ENCODE measurements at regions not wholly inside any gene's neighbourhood (a gene's known extent, or its start where the extent isn't known, plus 50 kb on each side); places are given as distances from the start of the nearest gene placed in this dataset.

- DNase-seq = no peak
These were observed 746.6 kb upstream of the DDX18 start for GRCh38 chr2:117067900-117068299.

DNA sequence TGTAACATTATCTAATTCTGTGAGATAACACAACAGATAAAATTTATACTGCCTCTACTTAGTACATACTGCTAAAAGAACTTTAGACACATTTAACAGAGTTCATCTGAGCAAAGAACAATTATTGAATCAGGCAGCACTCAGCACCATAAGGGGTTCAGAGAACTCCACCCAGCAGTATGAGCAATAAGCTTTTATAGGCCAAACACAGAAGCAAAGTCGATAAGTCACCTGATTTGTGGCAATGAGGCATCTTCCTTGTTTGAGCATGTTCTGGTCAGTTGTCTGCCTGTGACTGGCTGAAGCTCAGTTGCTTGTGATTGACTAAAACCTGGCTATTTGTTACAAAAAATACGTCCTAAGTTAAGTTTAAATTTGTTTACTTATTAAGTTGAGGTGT lies 746.1 kb upstream of the DDX18 start:
- DNase-seq = no peak

DNA sequence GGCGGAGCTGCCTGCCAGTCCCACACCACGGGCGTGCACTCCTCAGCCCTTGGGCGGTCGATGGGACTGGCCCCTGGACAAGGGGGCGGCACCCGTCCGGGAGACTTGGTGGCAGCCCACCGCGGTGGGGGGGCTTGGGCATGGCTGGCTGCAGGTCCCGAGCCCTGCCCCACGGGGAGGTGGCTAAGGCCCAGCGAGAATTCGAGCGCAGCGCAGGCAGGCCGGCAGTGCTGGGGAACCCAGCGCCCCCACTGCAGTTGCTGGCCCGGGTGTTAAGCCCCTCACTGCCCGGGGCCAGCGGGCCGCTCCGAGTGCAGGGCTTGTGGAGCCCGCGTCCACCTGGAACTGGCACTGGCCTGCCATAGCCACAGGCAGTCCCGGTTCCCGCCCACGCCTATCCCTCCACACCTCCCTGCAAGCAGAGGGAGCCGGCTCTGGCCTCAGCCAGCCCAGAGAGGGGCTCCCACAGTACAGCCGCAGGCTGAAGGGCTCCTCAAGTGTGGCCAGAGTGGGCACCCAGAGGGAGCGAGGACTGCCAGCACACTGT lies 742.9 kb upstream of the DDX18 start:
- DNase-seq = no peak

- no peak for DNase-seq
These were observed 739.7 kb upstream of the DDX18 start for GRCh38 chr2:117074756-117075155.

DNA sequence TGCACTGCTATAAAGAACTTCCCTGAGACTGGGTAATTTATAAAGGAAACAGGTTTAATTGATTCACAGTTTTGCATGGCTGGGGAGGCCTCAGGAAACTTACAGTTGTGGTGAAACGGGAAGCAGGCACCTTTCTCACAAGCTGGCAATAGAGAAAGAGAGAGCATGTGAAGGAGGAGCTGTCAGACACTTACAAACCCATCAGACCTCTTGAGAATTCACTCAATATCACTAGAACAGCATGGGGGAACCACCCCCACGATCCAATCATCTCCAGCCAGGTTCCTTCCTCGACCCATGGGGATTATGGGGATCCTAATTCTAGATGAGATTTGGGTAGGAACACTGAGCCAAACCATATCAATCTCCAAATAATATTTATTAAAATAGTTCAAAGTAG lies 729.2 kb upstream of the DDX18 start:
- DNase-seq = peak in 1 of 58 donors; percentile 9

GRCh38 chr2:117085737-117086136 lies 728.8 kb upstream of the DDX18 start:
- no peak for DNase-seq

DNA sequence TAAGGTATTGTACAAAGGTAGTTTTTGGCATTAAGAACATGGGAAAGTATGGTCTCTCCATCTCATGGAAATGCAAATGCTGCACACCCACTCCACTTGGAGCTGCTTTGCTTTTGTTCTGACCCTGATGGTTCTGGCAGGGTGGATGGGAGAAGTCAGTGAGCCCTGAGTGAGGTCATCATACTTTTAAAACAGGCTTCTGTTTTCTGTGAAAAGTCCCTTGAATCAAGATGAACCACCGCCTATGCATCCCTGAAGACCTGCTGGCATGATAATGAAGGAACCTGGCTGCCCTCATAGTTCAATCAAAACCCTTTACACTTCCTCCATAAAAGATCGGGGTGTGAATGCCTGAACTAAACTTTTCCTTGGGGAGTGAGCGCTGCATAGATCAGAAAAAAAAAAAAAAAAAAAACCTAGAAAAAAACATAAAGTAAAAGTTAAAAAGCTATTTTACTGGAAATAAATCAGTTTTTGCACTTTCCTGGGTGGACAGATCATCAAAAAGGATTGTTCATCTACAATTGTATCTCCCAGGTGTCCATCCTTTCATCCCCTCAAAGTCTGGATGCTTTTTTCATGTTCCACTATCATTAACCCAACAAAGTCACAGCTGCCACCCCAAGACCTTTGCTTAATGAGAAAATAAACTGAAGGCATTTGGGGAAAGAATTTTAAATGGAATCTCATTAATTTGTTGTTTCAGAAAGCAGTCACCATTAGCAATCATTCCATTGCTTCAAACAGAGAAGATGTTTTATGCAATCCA lies 728.1 kb upstream of the DDX18 start:
- DNase-seq = no peak

DNA sequence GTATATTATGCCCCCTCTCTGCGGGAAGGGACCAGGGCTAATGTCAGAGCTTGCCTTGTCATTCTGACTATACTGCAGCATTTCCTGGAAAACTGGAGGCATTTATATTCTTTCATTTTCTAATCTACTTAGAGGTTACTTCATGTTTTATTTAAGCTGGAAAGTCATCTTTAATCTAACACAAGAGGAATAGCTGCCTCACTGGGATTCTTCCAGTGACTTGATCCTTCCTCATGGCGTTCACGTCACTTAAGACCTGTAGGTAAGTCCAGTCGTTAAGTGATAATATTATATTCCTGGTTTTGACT lies 727.6 kb upstream of the DDX18 start:
- no peak for DNase-seq

DNA sequence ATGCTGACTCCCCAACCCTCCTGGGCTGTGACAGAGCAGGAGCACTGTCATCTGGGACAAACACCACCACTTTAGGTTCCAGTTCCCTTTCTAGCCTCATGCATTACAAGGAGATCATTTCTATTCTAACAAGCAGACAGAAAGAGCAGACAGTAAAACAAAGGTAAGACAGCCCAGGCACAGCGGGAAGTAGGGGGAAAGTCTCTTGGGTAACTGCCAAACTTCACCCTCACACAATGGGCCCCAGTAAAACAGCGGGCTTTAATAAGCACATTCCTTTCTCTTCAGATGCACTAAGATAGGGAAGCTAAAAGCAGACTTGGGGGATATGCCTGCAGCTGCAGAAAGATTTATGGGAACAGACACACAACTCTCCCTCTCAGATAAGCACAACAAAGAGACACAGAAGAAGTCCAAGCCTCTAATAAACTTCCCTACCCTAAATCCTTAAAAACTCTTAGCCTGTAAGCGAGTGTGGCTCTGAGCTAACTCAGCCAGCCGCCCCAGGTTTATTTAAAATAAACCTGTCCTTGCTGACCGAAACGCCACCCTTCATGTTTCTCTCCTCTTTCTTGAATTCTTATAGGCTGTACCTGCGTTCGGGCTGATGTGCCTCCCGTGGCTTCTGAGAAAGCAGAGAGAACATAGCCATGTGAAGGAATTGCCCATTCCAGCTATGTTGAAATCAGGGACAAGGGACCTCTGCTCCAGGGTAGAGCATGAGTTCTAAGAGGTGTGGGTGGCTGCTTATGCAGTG lies 726.8 kb upstream of the DDX18 start:
- no peak for DNase-seq

GRCh38 chr2:117091041-117091837 lies 723.3 kb upstream of the DDX18 start:
- DNase-seq = peak in 1 of 58 donors; percentile 10

- DNase-seq = no peak
These were observed 712.9 kb upstream of the DDX18 start for GRCh38 chr2:117101613-117102012.

GRCh38 chr2:117108741-117109267 lies 705.7 kb upstream of the DDX18 start:
- no peak for DNase-seq

GRCh38 chr2:117118994-117119393 lies 695.5 kb upstream of the DDX18 start:
- no peak for DNase-seq

DNA sequence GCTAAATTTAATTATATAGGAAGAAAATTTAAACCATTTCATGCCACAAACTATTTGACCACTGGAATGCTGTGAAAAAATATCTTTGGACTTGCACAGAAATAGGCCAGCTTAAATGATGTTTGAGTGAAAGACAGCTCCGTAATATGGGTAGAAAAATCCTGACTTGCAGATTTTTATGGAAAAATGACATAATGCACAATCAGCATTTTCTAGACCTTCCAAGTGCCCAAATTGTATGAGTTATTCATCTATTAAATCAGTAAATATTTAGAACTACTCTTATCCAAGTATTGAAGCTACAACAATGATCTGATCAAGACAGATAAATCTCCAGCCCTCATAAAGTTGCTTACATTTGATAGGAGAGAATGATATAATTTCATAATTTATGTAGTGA lies 691.1 kb upstream of the DDX18 start:
- no peak for DNase-seq

DNA sequence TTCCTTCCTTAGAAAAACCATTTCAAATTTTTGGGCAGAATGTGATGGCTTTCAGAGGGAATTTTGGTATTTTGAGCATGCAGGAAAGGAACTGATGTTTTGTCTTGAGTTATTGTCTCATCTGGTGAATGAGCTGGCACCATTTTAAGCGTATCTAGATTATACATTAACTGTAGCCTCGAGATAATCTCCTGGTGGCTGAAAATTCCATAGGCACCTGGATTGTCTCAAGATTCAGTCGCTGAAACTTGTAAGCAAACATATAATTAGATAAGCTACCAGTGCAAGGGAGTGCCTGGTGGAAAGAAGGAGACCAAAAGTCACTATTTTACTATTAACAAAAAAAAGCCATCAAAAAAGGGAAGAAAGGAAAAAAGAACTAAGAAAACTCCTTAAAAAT lies 687.8 kb upstream of the DDX18 start:
- no peak for DNase-seq

- no peak for DNase-seq
These were observed 686.8 kb upstream of the DDX18 start for GRCh38 chr2:117127680-117128079.

DNA sequence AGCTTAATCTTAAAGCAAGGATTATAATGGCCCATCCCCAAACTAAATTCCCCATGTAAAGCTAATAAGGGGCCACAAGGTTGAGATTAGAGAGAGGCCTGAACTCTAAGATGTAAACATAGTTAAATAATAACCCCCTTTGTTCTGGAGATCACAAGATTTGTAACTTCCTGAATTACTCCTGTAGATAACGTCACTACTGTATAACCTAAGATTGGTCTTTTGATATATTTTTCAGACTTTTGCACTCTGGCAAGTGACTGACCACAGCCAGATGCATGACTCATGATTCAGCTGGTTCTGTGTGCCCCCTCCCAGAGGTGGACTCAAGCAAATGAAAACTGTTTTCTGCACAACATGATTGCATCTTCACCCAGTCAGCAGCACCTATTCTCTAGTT lies 686.0 kb upstream of the DDX18 start:
- DNase-seq = no peak

- DNase-seq = no peak
These were observed 677.1 kb upstream of the DDX18 start for GRCh38 chr2:117137371-117137770.

DNA sequence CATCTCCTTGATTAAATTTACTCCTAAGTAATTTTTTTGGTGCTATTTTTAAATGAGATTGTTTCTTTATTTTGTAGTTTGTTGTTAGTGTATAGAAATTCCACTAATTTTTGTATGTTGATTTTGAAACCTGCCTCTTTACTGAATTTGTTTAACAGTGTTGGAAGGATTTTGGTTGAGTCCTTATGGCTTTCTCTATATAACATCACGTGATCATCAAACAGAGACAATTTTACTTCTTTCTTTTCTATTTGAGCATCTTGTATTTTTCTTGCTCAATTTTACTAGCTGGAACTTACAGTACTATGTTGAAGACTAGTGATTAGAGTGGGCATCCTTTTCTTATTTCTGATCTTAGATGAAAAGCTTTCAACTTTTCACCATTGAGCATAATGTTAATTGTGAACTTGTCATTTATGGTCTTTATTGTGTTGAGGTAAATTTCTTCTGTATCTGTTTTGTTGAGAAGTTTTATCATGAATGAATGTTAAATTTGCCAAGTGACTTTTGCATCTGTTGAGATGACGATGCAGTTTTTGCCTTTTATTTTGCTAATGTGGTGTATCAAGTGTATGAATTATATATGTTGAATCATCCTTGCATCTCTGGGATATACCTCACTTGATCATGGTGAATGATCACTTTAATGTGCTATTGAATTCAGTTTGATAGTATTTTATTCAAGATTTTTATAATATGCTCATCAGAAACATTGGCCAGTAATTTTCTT lies 645.3 kb upstream of the DDX18 start:
- no peak for DNase-seq

DNA sequence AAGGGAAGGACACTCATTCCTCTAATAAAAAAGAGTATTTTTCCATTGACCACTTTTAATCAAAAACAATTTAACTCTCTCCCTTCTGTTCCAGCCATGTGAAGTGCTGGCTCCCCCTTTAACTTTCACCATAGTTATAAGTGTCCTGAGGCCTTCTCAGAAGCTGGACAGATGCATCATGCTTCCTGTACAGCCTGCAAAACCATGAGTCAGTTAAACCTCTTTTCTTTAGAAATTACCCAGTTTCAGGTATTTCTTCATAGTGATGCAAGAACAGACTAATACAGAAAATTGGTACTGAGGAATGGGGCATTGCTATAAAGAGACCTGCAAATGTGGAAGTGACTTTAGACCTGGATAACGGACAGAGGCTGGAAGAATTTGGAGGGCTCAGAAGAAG lies 643.6 kb upstream of the DDX18 start:
- DNase-seq = no peak

DNA sequence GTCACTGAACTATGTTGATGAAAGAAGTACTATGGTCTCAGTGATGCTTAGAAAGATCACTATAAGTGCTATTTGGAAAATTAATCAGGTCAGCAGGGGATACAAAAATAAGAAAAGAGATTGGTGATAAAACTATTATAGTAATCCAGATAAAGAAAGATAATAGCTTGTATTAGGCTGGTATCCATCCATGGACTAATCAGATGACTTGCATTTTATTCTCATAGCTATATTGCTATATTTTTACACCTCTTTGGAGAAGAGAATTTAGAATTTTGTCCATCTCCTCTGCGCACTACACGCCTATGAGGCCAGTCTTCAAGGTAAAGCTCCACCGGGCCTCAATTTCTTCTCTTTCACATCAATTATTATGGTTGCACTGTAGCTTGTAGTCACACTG lies 635.1 kb upstream of the DDX18 start:
- DNase-seq = no peak
